Cerebellar cortex (tissue), 1 donor: ENCODE measurements at regions not wholly inside any gene's neighbourhood (a gene's known extent, or its start where the extent isn't known, plus 50 kb on each side); places are given as distances from the start of the nearest gene placed in this dataset.
"Not testable (repeated sequence)": the region's sequence is repeated elsewhere in the genome, so short reads cannot be mapped to it uniquely, and the experiment has no call there.

ENCODE experiments used
- DNase-seq: peaks from one replicate; pipeline ENCODE4 v3.0.0-alpha.2; 2015; ENCODE audit warnings: low spot score

- no peak for DNase-seq
Measured at GRCh38 chr16:26981266-26981938, 85.3 kb upstream of the C16orf82 start.

- DNase-seq, result no peak
Measured at GRCh38 chr16:26982422-26982821, 84.3 kb upstream of the C16orf82 start.

GRCh38 chr16:26983426-26983825 lies 83.3 kb upstream of the C16orf82 start:
- no peak for DNase-seq

GRCh38 chr16:26985100-26986065 lies 81.3 kb upstream of the C16orf82 start:
- DNase-seq, result no peak

GRCh38 chr16:26987597-26988010 lies 79.1 kb upstream of the C16orf82 start:
- DNase-seq, result no peak

GRCh38 chr16:26988186-26988585 lies 78.5 kb upstream of the C16orf82 start:
- DNase-seq, result no peak

- DNase-seq, result not testable (repeated sequence)
Measured at GRCh38 chr16:26990384-26991120, 76.2 kb upstream of the C16orf82 start.

- no peak for DNase-seq
Measured at GRCh38 chr16:26992666-26993349, 73.9 kb upstream of the C16orf82 start.

GRCh38 chr16:26993511-26993910 lies 73.2 kb upstream of the C16orf82 start:
- DNase-seq, result no peak

GRCh38 chr16:26993963-26994362 lies 72.8 kb upstream of the C16orf82 start:
- DNase-seq, result no peak

GRCh38 chr16:26995522-26995921 lies 71.2 kb upstream of the C16orf82 start:
- DNase-seq, result no peak

- no peak for DNase-seq
Measured at GRCh38 chr16:27005386-27005785, 61.3 kb upstream of the C16orf82 start.
